ENCODE measurements at regions not wholly inside any gene's neighbourhood (a gene's known extent, or its start where the extent isn't known, plus 50 kb on each side); places are given as distances from the start of the nearest gene placed in this dataset.
"Not testable (repeated sequence)": the region's sequence is repeated elsewhere in the genome, so short reads cannot be mapped to it uniquely, and the experiment has no call there.

GRCh38 chr2:80987466-80987865 lies 682.9 kb upstream of the LRRTM1 start:
- H3K36me3 ChIP-seq, result no peaks in the 10 kb centered on the region
- H3K9ac ChIP-seq, result no peak overlapping the region
- no peaks in the 10 kb centered on the region for H3K4me1 ChIP-seq
- no peak overlapping the region for H3K4me2 ChIP-seq
- peaks cover 13% of the 10 kb centered on the region for H3K9me3 ChIP-seq
- no peaks in the 10 kb centered on the region for H4K20me1 ChIP-seq
- H3K27ac ChIP-seq, result no peak overlapping the region
- TF ChIP-seq Cebpa-rat (IDR thresholded peaks at IDR 0.05), result no peak
- no peak overlapping the region for H3K4me3 ChIP-seq
- no peaks in the 10 kb centered on the region for H3K27me3 ChIP-seq

DNA sequence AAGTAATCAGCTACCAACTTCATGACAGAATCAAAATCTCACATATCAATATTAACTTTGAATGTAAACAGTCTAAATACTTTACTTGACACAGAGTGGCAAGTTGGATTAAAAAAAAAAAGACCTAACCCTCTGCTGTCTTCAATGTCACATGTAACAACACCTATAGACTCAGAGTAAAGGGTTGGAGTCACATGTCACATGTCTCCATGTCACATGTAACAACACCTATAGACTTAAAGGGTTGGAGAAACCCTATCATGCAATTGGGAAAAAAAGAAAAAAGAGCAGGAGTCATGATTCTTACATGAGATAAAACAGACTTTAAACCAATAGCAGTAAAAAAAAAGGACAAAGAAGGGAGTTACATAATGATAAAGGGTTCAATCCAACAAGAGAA lies 665.3 kb upstream of the LRRTM1 start:
- Histone ChIP-seq H4K20me1 (no peaks in the 10 kb centered on the region), H3K4me1 (no peaks in the 10 kb centered on the region), H3K4me2 (no peak overlapping the region), H3K27ac (no peak overlapping the region), H3K27me3 (no peaks in the 10 kb centered on the region), H3K9ac (no peak overlapping the region), H3K9me3 (peaks cover 17% of the 10 kb centered on the region), H3K36me3 (no peaks in the 10 kb centered on the region), H3K4me3 (no peak overlapping the region)
- TF ChIP-seq Cebpa-rat (IDR thresholded peaks at IDR 0.05), result no peak

- Histone ChIP-seq H3K27me3 (no peaks in the 10 kb centered on the region), H4K20me1 (no peaks in the 10 kb centered on the region), H3K4me2 (no peak overlapping the region), H3K4me3 (no peak overlapping the region), H3K4me1 (no peaks in the 10 kb centered on the region), H3K36me3 (no peaks in the 10 kb centered on the region), H3K27ac (no peak overlapping the region), H3K9ac (no peak overlapping the region), H3K9me3 (peaks cover 17% of the 10 kb centered on the region)
- no peak for TF ChIP-seq Cebpa-rat (IDR thresholded peaks at IDR 0.05)
Measured at GRCh38 chr2:80968450-80968849, 663.9 kb upstream of the LRRTM1 start.

- Histone ChIP-seq H3K9ac (no peak overlapping the region), H3K4me1 (no peaks in the 10 kb centered on the region), H3K36me3 (no peaks in the 10 kb centered on the region), H3K4me2 (no peak overlapping the region), H3K4me3 (no peak overlapping the region), H4K20me1 (no peaks in the 10 kb centered on the region), H3K27ac (no peak overlapping the region), H3K27me3 (no peaks in the 10 kb centered on the region), H3K9me3 (no peaks in the 10 kb centered on the region)
- TF ChIP-seq Cebpa-rat (IDR thresholded peaks at IDR 0.05), result no peak
Measured at GRCh38 chr2:80947601-80948130, 643.1 kb upstream of the LRRTM1 start.

DNA sequence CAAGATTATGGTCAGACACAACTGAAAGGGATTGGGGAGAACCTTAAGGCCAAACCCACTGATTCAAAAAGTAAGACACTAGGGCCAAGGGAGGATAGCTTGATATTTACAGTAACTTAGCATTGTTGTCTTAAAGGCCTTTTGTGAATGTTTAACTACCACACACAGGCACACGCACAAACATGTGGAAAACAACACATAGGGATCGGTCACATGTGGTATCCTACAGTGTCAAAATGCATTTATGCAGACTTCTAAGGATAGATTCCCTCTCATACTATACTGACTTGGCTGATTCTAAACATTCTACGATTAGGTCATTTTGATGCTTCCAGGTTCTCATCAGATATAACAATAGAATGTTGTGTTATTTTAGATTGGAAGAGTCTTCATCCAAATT lies 638.9 kb upstream of the LRRTM1 start:
- H3K4me2 ChIP-seq, result no peak overlapping the region
- H3K4me3 ChIP-seq, result no peak overlapping the region
- H3K27me3 ChIP-seq, result no peaks in the 10 kb centered on the region
- no peak for TF ChIP-seq Cebpa-rat (IDR thresholded peaks at IDR 0.05)
- no peak overlapping the region for H3K27ac ChIP-seq
- H3K9me3 ChIP-seq, result no peaks in the 10 kb centered on the region
- H3K4me1 ChIP-seq, result no peaks in the 10 kb centered on the region
- H3K9ac ChIP-seq, result no peak overlapping the region
- H4K20me1 ChIP-seq, result no peaks in the 10 kb centered on the region
- no peaks in the 10 kb centered on the region for H3K36me3 ChIP-seq

- Histone ChIP-seq H3K9me3 (no peaks in the 10 kb centered on the region), H3K27me3 (no peaks in the 10 kb centered on the region), H3K27ac (no peak overlapping the region), H3K36me3 (no peaks in the 10 kb centered on the region), H3K4me1 (no peaks in the 10 kb centered on the region), H3K9ac (no peak overlapping the region), H4K20me1 (no peaks in the 10 kb centered on the region), H3K4me3 (no peak overlapping the region), H3K4me2 (no peak overlapping the region)
- no peak for TF ChIP-seq Cebpa-rat (IDR thresholded peaks at IDR 0.05)
Measured at GRCh38 chr2:80942766-80943165, 638.2 kb upstream of the LRRTM1 start.

- no peaks in the 10 kb centered on the region for H3K36me3 ChIP-seq
- H3K4me1 ChIP-seq, result no peaks in the 10 kb centered on the region
- no peak overlapping the region for H3K9ac ChIP-seq
- H3K4me2 ChIP-seq, result no peak overlapping the region
- no peaks in the 10 kb centered on the region for H3K9me3 ChIP-seq
- TF ChIP-seq Cebpa-rat (IDR thresholded peaks at IDR 0.05), result no peak
- no peaks in the 10 kb centered on the region for H3K27me3 ChIP-seq
- H3K27ac ChIP-seq, result no peak overlapping the region
- H3K4me3 ChIP-seq, result no peak overlapping the region
- H4K20me1 ChIP-seq, result no peaks in the 10 kb centered on the region
Measured at GRCh38 chr2:80938463-80938862, 633.9 kb upstream of the LRRTM1 start.

GRCh38 chr2:80931820-80932219 lies 627.3 kb upstream of the LRRTM1 start:
- not testable (repeated sequence) for H3K36me3 ChIP-seq, H3K9ac ChIP-seq, H3K4me2 ChIP-seq, H3K4me3 ChIP-seq, H3K27me3 ChIP-seq, H3K4me1 ChIP-seq, H3K27ac ChIP-seq, H4K20me1 ChIP-seq
- H3K9me3 ChIP-seq, result peaks cover 18% of the 10 kb centered on the region

DNA sequence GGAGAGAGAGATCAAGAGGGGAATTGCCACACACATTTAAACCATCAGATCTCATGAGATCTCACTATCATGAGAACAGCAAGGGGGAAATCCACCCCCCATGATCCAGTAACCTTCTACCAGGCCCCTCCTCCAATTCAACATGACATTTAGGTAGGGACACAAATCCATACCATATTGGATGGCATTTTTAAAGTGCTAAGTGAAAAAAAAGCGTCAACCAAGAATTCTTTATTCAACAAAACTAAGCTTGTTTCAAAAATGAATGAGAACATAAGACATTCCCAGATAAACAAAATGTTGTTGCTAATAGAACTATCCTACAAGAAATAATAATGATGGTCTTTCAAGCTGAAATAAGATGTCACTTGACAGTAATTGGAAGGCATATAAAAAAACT lies 626.2 kb upstream of the LRRTM1 start:
- Histone ChIP-seq H3K27ac (no peak overlapping the region), H3K27me3 (no peaks in the 10 kb centered on the region), H3K9ac (no peak overlapping the region), H3K4me3 (no peak overlapping the region), H3K4me2 (no peak overlapping the region), H4K20me1 (no peaks in the 10 kb centered on the region), H3K4me1 (no peaks in the 10 kb centered on the region), H3K9me3 (peaks cover 18% of the 10 kb centered on the region), H3K36me3 (no peaks in the 10 kb centered on the region)
- TF ChIP-seq Cebpa-rat (IDR thresholded peaks at IDR 0.05), result no peak

GRCh38 chr2:80926168-80926567 lies 621.6 kb upstream of the LRRTM1 start:
- Histone ChIP-seq H3K36me3 (no peaks in the 10 kb centered on the region), H3K9me3 (peaks cover 18% of the 10 kb centered on the region), H3K27me3 (no peaks in the 10 kb centered on the region), H3K4me2 (no peak overlapping the region), H3K4me1 (no peaks in the 10 kb centered on the region), H3K4me3 (no peak overlapping the region), H4K20me1 (no peaks in the 10 kb centered on the region), H3K27ac (no peak overlapping the region), H3K9ac (no peak overlapping the region)
- no peak for TF ChIP-seq Cebpa-rat (IDR thresholded peaks at IDR 0.05)

DNA sequence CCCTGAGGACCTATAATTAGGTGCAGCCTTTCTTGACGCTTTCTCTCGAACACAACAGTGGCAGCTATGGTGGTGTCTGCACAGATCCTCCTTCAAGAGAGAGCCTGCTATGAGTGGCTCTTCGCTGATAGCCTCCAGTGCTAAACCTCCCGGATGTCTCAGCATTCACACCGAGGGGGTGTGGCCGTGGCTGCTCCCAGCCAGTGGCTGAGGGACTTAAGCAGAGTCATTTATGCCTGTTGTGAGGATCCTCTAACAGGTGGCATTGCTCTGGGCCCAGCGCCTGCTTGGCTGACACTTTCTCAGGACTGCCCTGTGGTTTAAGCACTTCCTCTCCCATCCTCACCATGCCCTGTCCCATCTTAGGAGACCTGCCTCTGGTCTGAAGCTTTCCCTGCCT lies 592.0 kb upstream of the LRRTM1 start:
- Histone ChIP-seq H3K9me3 (no peaks in the 10 kb centered on the region), H3K9ac (no peak overlapping the region), H3K4me2 (no peak overlapping the region), H3K27me3 (no peaks in the 10 kb centered on the region), H3K27ac (no peak overlapping the region), H3K4me3 (no peak overlapping the region), H4K20me1 (no peaks in the 10 kb centered on the region), H3K36me3 (no peaks in the 10 kb centered on the region), H3K4me1 (no peaks in the 10 kb centered on the region)
- TF ChIP-seq Cebpa-rat (IDR thresholded peaks at IDR 0.05), result no peak
